ENCODE measurements at regions not wholly inside any gene's neighbourhood (a gene's known extent, or its start where the extent isn't known, plus 50 kb on each side); places are given as distances from the start of the nearest gene placed in this dataset.

DNA sequence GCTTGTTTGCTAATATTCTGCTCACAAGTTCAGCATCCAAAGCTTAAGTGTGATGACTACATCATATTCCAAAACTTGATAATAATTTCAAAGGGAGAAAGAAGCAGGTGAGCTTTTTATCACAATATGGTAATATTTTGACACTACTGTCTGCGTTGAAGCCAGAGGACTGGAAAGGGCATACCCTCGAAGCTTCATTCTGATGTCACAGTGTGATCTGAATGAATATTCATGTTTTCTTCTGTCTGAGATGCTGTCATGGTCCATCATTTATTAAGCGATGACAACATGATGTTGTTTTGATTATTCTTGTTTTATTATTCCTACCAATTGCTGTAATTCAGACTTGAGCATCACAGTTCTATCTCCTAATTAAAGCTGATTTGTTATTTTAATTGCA, 625.4 kb downstream of the ZPLD1 start:
- TF ChIP-seq SIN3A (IDR thresholded peaks at IDR 0.05; ENCODE audit: borderline replicate concordance, insufficient read depth, low read depth, low read length) (no peak), POLR2AphosphoS5 (IDR thresholded peaks at IDR 0.05; ENCODE audit: low read depth, low read length) (no peak), TCF7L2 (IDR thresholded peaks at IDR 0.05; ENCODE audit: low read depth, low read length) (no peak)
- TF ChIP-seq, protein P1, sequence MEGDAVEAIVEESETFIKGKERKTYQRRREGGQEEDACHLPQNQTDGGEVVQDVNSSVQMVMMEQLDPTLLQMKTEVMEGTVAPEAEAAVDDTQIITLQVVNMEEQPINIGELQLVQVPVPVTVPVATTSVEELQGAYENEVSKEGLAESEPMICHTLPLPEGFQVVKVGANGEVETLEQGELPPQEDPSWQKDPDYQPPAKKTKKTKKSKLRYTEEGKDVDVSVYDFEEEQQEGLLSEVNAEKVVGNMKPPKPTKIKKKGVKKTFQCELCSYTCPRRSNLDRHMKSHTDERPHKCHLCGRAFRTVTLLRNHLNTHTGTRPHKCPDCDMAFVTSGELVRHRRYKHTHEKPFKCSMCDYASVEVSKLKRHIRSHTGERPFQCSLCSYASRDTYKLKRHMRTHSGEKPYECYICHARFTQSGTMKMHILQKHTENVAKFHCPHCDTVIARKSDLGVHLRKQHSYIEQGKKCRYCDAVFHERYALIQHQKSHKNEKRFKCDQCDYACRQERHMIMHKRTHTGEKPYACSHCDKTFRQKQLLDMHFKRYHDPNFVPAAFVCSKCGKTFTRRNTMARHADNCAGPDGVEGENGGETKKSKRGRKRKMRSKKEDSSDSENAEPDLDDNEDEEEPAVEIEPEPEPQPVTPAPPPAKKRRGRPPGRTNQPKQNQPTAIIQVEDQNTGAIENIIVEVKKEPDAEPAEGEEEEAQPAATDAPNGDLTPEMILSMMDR (IDR thresholded peaks at IDR 0.05) = no peak
- TF ChIP-seq, protein P2, sequence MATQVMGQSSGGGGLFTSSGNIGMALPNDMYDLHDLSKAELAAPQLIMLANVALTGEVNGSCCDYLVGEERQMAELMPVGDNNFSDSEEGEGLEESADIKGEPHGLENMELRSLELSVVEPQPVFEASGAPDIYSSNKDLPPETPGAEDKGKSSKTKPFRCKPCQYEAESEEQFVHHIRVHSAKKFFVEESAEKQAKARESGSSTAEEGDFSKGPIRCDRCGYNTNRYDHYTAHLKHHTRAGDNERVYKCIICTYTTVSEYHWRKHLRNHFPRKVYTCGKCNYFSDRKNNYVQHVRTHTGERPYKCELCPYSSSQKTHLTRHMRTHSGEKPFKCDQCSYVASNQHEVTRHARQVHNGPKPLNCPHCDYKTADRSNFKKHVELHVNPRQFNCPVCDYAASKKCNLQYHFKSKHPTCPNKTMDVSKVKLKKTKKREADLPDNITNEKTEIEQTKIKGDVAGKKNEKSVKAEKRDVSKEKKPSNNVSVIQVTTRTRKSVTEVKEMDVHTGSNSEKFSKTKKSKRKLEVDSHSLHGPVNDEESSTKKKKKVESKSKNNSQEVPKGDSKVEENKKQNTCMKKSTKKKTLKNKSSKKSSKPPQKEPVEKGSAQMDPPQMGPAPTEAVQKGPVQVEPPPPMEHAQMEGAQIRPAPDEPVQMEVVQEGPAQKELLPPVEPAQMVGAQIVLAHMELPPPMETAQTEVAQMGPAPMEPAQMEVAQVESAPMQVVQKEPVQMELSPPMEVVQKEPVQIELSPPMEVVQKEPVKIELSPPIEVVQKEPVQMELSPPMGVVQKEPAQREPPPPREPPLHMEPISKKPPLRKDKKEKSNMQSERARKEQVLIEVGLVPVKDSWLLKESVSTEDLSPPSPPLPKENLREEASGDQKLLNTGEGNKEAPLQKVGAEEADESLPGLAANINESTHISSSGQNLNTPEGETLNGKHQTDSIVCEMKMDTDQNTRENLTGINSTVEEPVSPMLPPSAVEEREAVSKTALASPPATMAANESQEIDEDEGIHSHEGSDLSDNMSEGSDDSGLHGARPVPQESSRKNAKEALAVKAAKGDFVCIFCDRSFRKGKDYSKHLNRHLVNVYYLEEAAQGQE (IDR thresholded peaks at IDR 0.05; ENCODE audit: insufficient read depth in 1 of 2, low read depth in 2 of 2, low read length in 1 of 2) = no peak
